Neural cell (in vitro differentiated cells): ENCODE measurements at regions not wholly inside any gene's neighbourhood (a gene's known extent, or its start where the extent isn't known, plus 50 kb on each side); places are given as distances from the start of the nearest gene placed in this dataset.

Source experiments
- H2AFZ ChIP-seq: fragments of 200-600, 300-800 bp; sonication (generic), shearing (Covaris generic); 2 replicates; pipeline ENCODE4 v1.6.0; 2014; ENCODE audit warnings: low read depth, mild to moderate bottlenecking, antibody characterized with exemption, low read length, moderate library complexity
- H3F3A ChIP-seq: fragments of 200-600 bp; shearing (Covaris generic); 2 replicates; pipeline ENCODE4 v1.6.1; 2016; ENCODE audit warnings: mild to moderate bottlenecking, moderate library complexity, mixed read lengths, antibody characterized with exemption, low read length; ENCODE audit not compliant: insufficient read depth, poor library complexity, severe bottlenecking
- H3K27ac ChIP-seq: fragments of 200-600, 300-800 bp; sonication (generic), shearing (Covaris generic); 2 replicates; pipeline ENCODE4 v1.5.1; 2014; ENCODE audit warnings: mild to moderate bottlenecking, low read length, moderate library complexity
- H3K27me3 ChIP-seq: fragments of 300-800, 200-600 bp; sonication (generic), shearing (Covaris generic); 2 replicates; pipeline ENCODE4 v1.6.0; 2014; ENCODE audit warnings: mild to moderate bottlenecking, low read depth, low read length, moderate library complexity; ENCODE audit not compliant: insufficient read depth
- H3K36me3 ChIP-seq: fragments of 300-800, 200-600 bp; sonication (generic), shearing (Covaris generic); 2 replicates; pipeline ENCODE4 v1.5.1; 2014; ENCODE audit warnings: mild to moderate bottlenecking, antibody characterized with exemption, low read length, moderate library complexity; ENCODE audit not compliant: insufficient read depth
- H3K4me2 ChIP-seq: fragments of 300-800, 200-600 bp; sonication (generic), shearing (Covaris generic); 2 replicates; pipeline ENCODE4 v1.6.0; 2014; ENCODE audit warnings: mild to moderate bottlenecking, low read length
- H3K4me3 ChIP-seq: fragments of 300-800, 200-600 bp; sonication (generic), shearing (Covaris generic); 2 replicates; pipeline ENCODE4 v1.5.1; 2014; ENCODE audit warnings: mild to moderate bottlenecking, low read length, moderate library complexity
- H3K79me2 ChIP-seq: fragments of 200-600 bp; shearing (Covaris generic); replicated peaks from 2 replicates; pipeline ENCODE4 v1.6.0; 2014; ENCODE audit warnings: mild to moderate bottlenecking, low read length, moderate library complexity; ENCODE audit not compliant: insufficient read depth
- H3K9ac ChIP-seq: fragments of 300-800, 200-600 bp; sonication (generic), shearing (Covaris generic); 2 replicates; pipeline ENCODE4 v1.6.1; 2016; ENCODE audit warnings: mild to moderate bottlenecking, low read length, mixed read lengths
- H3K9me2 ChIP-seq: fragments of 200-600 bp; shearing (Covaris generic); 2 replicates; pipeline ENCODE4 v1.6.1; 2016; ENCODE audit warnings: mild to moderate bottlenecking, low read length, mixed read lengths; ENCODE audit not compliant: insufficient read depth
- H3K9me3 ChIP-seq: fragments of 200-600, 300-800 bp; sonication (generic), shearing (Covaris generic); 2 replicates; pipeline ENCODE4 v1.6.1; 2016; ENCODE audit warnings: mild to moderate bottlenecking, mixed run types, low read length, moderate library complexity, mixed read lengths
- H4K20me1 ChIP-seq: fragments of 200-600 bp; shearing (Covaris generic); 2 replicates; pipeline ENCODE4 v1.6.1; 2016; ENCODE audit warnings: mild to moderate bottlenecking, mixed run types; ENCODE audit not compliant: insufficient read depth
- CTCF ChIP-seq: fragments of 450-650 bp; IDR thresholded peaks from 2 replicates; pipeline ENCODE4 v1.5.1; 2014; ENCODE audit warnings: antibody characterized with exemption, mild to moderate bottlenecking, moderate library complexity; ENCODE audit not compliant: poor library complexity, severe bottlenecking
- EP300 ChIP-seq: fragments of 450-650 bp; conservative IDR thresholded peaks from 2 replicates; pipeline ENCODE4 v1.6.1; 2014; ENCODE audit warnings: antibody characterized with exemption, mild to moderate bottlenecking, moderate library complexity; ENCODE audit not compliant: poor library complexity, severe bottlenecking
- EZH2 ChIP-seq: fragments of 200-600, 300-800 bp; shearing (Covaris generic), sonication (generic); IDR thresholded peaks from 2 replicates; pipeline ENCODE4 v1.6.1; 2014; ENCODE audit warnings: antibody characterized with exemption, low read length, borderline replicate concordance, mild to moderate bottlenecking; ENCODE audit not compliant: insufficient read depth, poor library complexity, severe bottlenecking
- MXI1 ChIP-seq: fragments of 450-650 bp; conservative IDR thresholded peaks from 2 replicates; pipeline ENCODE4 v1.6.1; 2014; ENCODE audit warnings: antibody characterized with exemption, mild to moderate bottlenecking; ENCODE audit not compliant: poor library complexity, severe bottlenecking
- POLR2AphosphoS5 ChIP-seq: IDR thresholded peaks from 2 replicates; pipeline ENCODE4 v1.6.1; 2012
- RAD21 ChIP-seq: fragments of 450-650 bp; conservative IDR thresholded peaks from 2 replicates; pipeline ENCODE4 v1.6.1; 2014; ENCODE audit warnings: antibody characterized with exemption, mild to moderate bottlenecking, moderate library complexity
- REST ChIP-seq: IDR thresholded peaks from 2 replicates; pipeline ENCODE4 v1.6.1; 2012; ENCODE audit warnings: borderline replicate concordance
- SMC3 ChIP-seq: fragments of 450-650 bp; conservative IDR thresholded peaks from 2 replicates; pipeline ENCODE4 v1.6.1; 2014; ENCODE audit warnings: antibody characterized with exemption, mild to moderate bottlenecking, moderate library complexity; ENCODE audit not compliant: poor library complexity
- TAF1 ChIP-seq: IDR thresholded peaks from 2 replicates; pipeline ENCODE4 v1.6.1; 2012; ENCODE audit warnings: low read depth

GRCh38 chr7:84631913-84632312 is 437.3 kb upstream of the SEMA3A start:
- Histone ChIP-seq H3K27ac (no peak overlapping the region), H3F3A (no peaks in the 10 kb centered on the region), H3K9ac (no peak overlapping the region), H4K20me1 (no peaks in the 10 kb centered on the region), H3K79me2 (no peaks in the 10 kb centered on the region), H3K36me3 (no peaks in the 10 kb centered on the region), H3K9me2 (no peaks in the 10 kb centered on the region), H2AFZ (no peak overlapping the region), H3K4me3 (no peak overlapping the region), H3K9me3 (no peaks in the 10 kb centered on the region), H3K27me3 (no peaks in the 10 kb centered on the region), H3K4me2 (no peak overlapping the region)
- TF ChIP-seq SMC3 (no peak), EP300 (no peak), MXI1 (no peak), REST (no peak), CTCF (no peak), POLR2AphosphoS5 (no peak), TAF1 (no peak), EZH2 (no peak)

- no peaks in the 10 kb centered on the region for H3F3A ChIP-seq
- no peaks in the 10 kb centered on the region for H3K9me2 ChIP-seq
- H3K9me3 ChIP-seq, result no peaks in the 10 kb centered on the region
- no peak overlapping the region for H3K4me3 ChIP-seq
- H3K79me2 ChIP-seq, result no peaks in the 10 kb centered on the region
- no peak overlapping the region for H3K27ac ChIP-seq
- no peaks in the 10 kb centered on the region for H3K27me3 ChIP-seq
- H3K9ac ChIP-seq, result no peak overlapping the region
- H3K36me3 ChIP-seq, result no peaks in the 10 kb centered on the region
- no peak overlapping the region for H2AFZ ChIP-seq
- no peaks in the 10 kb centered on the region for H4K20me1 ChIP-seq
- TF ChIP-seq MXI1 (no peak), EP300 (no peak), RAD21 (no peak), CTCF (no peak), TAF1 (no peak), SMC3 (no peak), EZH2 (no peak), POLR2AphosphoS5 (no peak)
- H3K4me2 ChIP-seq, result no peak overlapping the region
Observed at GRCh38 chr7:84629640-84630318, 435.2 kb upstream of the SEMA3A start.
